ENCODE measurements at regions not wholly inside any gene's neighbourhood (a gene's known extent, or its start where the extent isn't known, plus 50 kb on each side); places are given as distances from the start of the nearest gene placed in this dataset.
"Not testable (repeated sequence)": the region's sequence is repeated elsewhere in the genome, so short reads cannot be mapped to it uniquely, and the experiment has no call there.

DNA sequence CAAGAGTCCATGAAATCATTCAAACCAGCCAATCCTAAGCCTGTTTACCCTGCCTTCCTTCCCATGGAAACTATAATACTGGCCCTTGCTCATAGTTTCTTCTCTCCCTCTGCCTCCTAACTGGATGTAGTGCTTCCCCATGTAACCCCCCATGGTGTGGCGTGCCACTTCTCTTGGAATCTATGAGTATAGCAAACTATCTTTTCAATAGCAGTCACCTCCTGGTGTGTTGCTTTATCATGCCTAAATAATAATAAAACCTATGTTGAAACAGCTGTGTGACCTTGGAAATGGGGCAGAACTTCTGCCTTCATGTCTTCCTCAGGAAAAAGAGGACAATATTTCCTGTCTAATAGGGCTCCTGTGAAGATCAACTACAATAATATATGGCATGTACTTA, 234.8 kb upstream of the EDNRA start:
- no peak for DNase-seq (ENCODE audit: low read depth)

DNA sequence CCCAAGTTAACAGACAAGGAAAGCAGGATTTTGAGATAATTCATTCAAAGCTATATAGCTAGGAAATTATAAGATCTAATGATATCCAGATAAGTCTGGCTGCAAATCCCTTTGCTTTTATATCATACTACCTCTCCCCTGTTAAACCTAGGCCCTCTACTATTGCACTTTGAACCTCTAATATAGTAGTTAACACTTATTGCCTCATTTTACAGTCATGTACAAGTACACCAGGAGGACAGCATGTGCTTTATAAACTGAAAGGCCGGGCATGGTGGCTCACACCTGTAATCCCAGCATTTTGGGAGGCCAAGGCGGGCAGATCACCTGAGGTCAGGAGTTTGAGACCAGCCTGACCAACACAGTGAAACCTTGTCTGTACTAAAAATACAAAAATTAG, 234.4 kb upstream of the EDNRA start:
- not testable (repeated sequence) for DNase-seq (ENCODE audit: low read depth)

- peak; percentile 6 for DNase-seq (ENCODE audit: low read depth)
Observed at GRCh38 chr4:147247579-147247978, 233.3 kb upstream of the EDNRA start.

DNA sequence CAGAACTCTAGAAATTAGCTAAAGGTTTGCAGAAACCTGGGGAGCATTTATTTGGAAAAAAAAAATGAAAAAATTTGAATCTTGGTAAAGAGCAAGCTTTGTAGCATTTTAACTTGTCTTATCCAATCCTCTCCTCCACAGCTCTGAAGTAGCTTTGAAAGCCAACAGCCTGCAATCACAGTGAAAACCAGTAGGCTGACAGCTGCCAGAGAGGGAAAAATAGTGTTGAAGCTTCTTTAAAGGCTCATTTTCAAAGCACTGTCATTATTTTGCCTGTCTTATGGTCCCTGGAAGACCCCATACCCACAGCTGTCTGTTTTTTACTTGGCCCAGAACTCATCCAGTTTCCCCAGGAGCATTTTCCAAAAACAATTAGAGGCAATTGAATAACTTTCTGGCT, 230.8 kb upstream of the EDNRA start:
- DNase-seq (ENCODE audit: low read depth), result no peak

DNA sequence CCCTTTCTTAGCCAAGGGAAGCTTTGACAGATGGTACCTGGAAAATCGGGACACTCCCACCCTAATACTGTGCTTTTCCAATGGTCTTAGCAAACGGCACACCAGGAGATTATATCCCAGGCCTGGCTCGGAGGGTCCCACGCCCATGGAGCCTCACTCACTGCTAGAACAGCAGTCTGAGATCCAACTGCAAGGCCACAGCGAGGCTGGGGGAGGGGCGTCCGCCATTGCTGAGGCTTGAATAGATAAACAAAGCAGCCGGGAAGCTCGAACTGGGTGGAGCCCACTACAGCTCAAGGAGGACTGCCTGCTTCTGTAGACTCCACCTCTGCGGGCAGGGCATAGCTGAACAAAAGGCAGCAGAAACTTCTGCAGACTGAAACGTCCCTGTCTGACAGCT, 225.6 kb upstream of the EDNRA start:
- not testable (repeated sequence) for DNase-seq (ENCODE audit: low read depth)

GRCh38 chr4:147259271-147259670, 221.6 kb upstream of the EDNRA start:
- DNase-seq (ENCODE audit: low read depth), result not testable (repeated sequence)

GRCh38 chr4:147284256-147284835, 196.6 kb upstream of the EDNRA start:
- no peak for DNase-seq (ENCODE audit: low read depth)

GRCh38 chr4:147284935-147285334, 196.0 kb upstream of the EDNRA start:
- no peak for DNase-seq (ENCODE audit: low read depth)

GRCh38 chr4:147285751-147286150, 195.1 kb upstream of the EDNRA start:
- DNase-seq (ENCODE audit: low read depth), result no peak

DNA sequence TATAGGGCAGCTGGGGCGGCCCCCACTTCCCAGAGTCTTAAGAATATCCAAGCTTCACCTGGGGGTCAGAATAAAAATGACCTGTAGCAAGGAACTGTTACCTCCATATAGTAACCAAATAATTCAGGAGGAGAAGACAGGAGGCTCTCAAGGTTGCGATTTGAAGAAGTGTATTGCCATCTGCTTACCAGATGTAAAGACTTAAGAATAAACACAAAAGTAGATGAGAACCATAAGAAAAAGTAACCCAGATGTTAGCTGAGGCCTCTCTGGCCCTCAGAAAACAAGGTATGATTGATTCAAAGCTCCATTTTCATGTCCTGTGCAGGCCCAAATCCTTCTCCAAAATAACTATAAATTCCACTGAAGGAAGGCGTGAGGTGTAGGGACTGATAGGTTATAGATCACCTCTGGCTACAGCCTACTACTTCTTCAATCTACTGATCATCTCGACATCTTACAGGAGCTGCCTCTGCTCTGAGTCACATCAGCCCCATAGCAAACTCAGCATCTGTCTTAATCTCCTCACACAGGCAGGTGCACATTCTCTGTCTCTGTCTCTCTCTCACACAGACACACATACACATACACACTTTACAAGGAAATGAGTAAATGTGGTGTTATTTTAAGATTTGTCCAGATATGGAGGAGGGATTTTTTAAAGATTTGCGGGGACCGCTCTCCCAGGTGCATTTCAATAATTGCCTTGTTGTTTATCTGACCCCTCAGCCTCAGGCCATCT, 193.9 kb upstream of the EDNRA start:
- DNase-seq (ENCODE audit: low read depth), result no peak

DNA sequence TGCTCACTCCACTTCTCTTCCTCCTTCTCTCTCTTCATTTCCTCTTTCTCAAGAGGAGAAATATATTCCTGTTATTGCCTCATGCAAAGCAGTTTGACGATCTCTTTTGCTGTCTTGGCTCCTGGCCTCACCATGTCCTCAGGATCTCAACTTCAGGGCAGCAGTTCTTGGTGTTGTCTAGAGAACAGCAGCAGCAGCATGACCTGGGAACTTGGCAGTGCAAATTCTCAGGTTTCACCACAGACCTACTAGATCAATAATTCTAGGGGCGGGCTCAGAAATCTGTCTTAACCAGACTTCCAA, 193.4 kb upstream of the EDNRA start:
- no peak for DNase-seq (ENCODE audit: low read depth)

GRCh38 chr4:147288512-147288911, 192.4 kb upstream of the EDNRA start:
- DNase-seq (ENCODE audit: low read depth), result no peak

DNA sequence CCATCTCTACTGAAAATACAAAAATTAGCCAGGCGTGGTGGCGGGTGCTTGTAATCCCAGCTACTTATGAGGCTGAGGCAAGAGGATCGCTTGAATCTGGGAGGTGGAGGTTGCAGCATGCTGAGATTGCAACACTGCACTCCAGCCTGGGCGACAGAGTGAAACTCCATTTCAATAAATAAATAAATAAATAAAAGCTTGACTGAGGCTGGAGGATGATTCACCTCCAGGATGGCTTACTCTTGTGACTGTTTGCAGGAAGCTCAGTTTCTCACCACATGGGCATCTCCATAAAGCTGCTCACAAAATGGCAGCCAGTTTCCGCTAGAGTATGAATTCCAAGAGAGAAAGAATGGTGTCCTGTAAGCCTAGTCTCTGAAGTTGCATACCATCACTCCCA, 191.7 kb upstream of the EDNRA start:
- DNase-seq (ENCODE audit: low read depth), result peak; percentile 30

DNA sequence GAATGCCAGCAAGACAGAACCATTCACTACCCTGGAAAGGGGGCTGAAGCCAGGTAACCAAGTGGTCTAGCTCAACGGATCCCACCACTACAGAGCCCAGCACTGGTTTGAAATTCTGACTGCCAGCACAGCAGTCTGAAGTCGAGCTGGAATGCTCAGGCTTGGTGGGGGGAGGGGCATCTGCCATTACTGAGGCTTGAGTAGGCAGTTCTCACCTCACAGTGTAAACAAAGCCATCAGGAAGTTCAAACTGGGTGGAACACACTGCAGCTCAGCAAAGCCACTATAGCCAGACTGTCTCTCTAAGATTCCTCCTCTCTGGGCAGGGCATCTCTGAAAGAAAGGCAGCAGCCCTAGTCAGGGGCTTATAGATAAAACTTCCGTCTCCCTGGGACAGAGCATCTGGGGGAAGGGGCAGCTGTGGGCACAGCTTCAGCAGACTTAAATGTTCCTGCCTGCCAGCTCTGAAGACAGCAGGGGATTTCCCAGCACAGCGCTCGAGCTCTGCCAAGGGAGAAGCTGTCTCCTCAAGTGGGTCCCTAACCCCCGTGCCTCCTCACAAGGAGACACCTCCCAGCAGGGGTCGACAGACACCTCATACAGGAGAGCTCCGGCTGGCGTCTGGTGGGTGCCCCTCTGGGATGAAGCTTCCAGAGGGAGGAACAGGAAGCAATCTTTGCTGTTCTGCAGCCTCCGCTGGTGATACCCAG, 188.1 kb upstream of the EDNRA start:
- DNase-seq (ENCODE audit: low read depth), result not testable (repeated sequence)

DNA sequence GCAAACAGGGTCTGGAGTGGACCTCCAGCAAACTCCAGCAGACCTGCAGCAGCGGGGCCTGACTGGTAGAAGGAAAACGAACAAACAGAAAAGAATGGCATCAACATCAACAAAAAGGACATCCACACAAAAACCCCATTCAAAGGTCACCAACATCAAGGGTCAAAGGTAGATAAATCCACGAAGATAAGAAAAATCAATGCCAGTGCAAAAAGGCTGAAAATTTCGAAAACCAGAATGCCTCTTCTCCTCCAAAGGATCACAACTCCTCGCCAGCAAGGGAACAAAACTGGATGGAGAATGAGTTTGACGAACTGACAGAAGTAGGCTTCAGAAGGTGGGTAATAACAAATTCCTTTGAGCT, 187.6 kb upstream of the EDNRA start:
- not testable (repeated sequence) for DNase-seq (ENCODE audit: low read depth)

DNA sequence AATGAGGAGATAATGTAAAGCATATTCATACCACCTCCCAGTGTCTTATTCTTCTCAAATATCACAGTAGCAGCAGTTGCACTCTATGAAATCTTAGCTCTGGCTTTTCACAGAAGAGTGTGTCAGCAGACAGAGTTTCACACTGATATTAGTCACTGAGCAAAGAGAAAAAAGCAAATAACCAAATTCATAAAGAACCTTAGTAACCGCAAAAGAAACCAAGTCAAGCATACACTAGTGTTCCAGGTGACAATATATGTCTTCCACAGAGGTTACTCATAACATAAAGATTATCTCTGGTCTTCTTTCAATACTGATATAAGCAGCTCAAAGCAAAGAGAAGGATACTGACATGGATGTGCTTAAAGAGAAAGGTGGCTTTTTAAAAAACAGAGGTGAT, 181.7 kb upstream of the EDNRA start:
- no peak for DNase-seq (ENCODE audit: low read depth)

- DNase-seq (ENCODE audit: low read depth), result no peak
Observed at GRCh38 chr4:147303174-147303872, 177.6 kb upstream of the EDNRA start.

DNA sequence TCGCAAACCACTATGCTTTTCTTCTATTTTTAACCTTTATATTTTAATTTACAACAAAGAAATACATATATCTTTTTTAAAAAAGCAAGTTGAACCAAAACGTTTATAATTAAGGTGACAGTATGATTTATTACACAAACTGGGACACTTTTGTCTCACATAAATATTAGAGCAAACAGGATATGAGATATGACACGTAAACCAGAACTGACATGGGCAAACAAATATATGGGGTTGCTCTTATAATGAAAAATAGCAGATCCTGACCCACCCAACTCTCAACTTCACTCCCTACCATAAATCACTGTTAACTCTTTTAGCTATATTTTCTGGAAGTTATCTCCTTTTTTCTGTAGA, 177.0 kb upstream of the EDNRA start:
- no peak for DNase-seq (ENCODE audit: low read depth)

DNA sequence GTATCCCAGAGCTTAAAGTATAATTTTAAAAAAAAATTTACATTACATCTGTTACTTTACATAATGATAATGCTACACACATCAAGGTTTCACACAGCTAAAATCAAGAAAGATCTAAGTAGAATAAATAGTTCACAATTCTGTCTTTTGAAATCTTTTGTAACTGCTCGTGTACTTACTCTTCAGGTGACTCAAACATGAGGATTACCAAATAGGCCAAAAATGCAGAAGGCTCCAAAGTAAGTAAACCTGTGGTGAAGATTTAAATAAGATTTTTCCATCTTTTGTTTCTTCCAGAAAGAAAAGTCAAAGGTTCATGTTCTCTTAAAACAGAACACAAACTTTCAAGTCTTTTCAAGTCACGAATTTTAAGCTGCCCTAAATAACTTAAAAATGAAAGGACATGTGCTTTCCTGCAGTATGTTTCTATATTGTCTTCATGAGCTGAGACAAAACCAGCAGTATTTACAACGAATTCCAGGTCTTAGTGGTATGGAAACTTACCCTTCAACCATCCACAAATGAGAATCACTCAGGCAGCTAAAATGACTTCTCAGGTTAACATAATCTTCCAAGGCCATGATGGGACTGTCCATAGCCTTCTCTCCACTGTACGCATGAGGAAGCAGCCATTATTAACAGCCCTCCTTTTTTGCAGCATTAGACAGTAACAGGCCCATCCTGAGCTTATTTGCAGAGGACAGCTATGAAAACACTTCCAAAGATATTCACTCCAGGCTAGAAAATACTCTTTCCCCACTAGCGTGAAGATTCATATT, 172.8 kb upstream of the EDNRA start:
- DNase-seq (ENCODE audit: low read depth), result no peak

DNA sequence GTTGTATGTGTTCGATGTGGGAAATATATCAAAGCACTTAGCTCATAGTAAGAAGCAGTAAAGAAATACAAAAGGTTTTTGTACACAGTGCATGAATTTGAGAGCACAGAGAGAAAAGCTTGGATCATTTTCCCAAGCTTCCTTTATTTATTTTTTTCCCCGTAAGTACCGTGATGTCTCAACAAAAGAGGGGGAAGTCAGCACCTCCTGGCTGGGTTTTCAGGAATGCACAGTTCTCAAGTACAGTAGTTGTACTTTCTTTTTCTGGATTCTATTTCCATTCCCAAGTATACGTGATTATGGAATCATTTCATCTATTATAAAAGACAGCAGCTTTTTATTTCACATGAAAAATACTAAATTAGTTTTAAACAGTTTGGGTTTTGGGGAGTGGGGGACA, 171.5 kb upstream of the EDNRA start:
- no peak for DNase-seq (ENCODE audit: low read depth)

DNA sequence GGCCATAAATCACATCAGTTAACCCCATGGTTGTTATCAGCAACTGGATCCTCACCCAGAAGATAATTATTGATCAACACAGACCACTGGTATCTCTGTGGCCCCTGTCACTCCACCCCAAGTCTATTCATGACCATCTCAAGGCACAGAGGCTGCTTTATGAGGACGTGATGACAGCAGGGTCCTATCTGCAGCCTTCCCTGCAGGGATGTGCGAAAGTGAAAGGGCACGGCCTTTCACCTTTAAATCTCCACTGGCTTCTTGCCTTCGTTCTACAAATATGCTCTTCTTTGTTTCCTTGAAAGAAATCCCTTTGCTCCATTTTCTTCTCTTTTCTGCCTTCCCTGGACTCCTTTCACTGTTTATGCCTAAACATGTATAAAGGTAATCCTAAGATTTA, 170.6 kb upstream of the EDNRA start:
- DNase-seq (ENCODE audit: low read depth), result no peak

- no peak for DNase-seq (ENCODE audit: low read depth)
Observed at GRCh38 chr4:147311956-147312355, 168.9 kb upstream of the EDNRA start.

All from RPMI7951 (cell line).